H1 (cell line): ENCODE measurements at regions not wholly inside any gene's neighbourhood (a gene's known extent, or its start where the extent isn't known, plus 50 kb on each side); places are given as distances from the start of the nearest gene placed in this dataset.

Experiments
- EZH2 ChIP-seq: fragments of 200-600 bp; sonication (generic); IDR thresholded peaks from 2 replicates; pipeline ENCODE4 v1.7.1; 2012; ENCODE audit warnings: low read depth, mild to moderate bottlenecking, moderate library complexity, low read length, inconsistent platforms; ENCODE audit not compliant: severe bottlenecking
- FOSL1 ChIP-seq: IDR thresholded peaks from 2 replicates; pipeline ENCODE4 v1.6.1; 2011; ENCODE audit warnings: mild to moderate bottlenecking, low read depth, low read length, moderate library complexity; ENCODE audit not compliant: insufficient read depth
- RFX5 ChIP-seq: IDR thresholded peaks from 2 replicates; pipeline ENCODE4 v1.6.1; 2011; ENCODE audit warnings: low read depth, low read length, improper control_type of control experiment, borderline replicate concordance
- TAF1 ChIP-seq: IDR thresholded peaks from 2 replicates; pipeline ENCODE4 v1.6.1; 2011; ENCODE audit warnings: mild to moderate bottlenecking, low read depth, low read length
- TEAD4 ChIP-seq: IDR thresholded peaks from 2 replicates; pipeline ENCODE4 v1.6.1; 2012; ENCODE audit warnings: low read depth, low read length, inconsistent platforms, mixed read lengths
- TF ChIP-seq, protein P1 (sequence below), 3 experiments: IDR thresholded peaks; 1 replicate in 2 of 3; 2 replicates in 1 of 3; pipeline versions ENCODE4 v1.5.1 to v1.6.1; 2011; ENCODE audit warnings: low read length in 3 of 3, mild to moderate bottlenecking in 3 of 3, inconsistent platforms in 2 of 3, low read depth in 1 of 3, moderate library complexity in 1 of 3; ENCODE audit not compliant: insufficient read depth in 1 of 3; ENCODE audit errors: control extremely low read depth in 1 of 3

DNA sequence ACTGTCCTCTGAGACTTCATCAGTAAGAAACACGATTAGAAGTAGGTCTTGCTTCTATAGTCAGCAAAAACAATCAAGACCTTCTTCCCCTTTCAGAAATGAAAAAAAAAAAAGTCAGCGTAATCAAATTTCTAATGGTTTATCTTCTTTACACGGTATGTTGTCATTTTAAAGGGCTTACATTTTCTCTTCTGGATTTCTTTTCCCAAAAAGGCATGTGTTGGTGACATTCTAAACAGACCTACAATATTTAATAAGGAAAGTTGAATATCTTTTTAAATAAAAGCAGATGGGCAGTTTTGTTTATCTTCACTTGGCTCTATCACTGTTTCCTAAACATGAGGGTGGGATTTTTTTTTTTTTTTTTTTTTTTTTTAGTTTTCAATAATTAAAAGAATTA lies 197.3 kb upstream of the ADAMTS9 start:
- no peak for TF ChIP-seq TEAD4
- no peak for TF ChIP-seq EZH2
- TF ChIP-seq, protein P1, sequence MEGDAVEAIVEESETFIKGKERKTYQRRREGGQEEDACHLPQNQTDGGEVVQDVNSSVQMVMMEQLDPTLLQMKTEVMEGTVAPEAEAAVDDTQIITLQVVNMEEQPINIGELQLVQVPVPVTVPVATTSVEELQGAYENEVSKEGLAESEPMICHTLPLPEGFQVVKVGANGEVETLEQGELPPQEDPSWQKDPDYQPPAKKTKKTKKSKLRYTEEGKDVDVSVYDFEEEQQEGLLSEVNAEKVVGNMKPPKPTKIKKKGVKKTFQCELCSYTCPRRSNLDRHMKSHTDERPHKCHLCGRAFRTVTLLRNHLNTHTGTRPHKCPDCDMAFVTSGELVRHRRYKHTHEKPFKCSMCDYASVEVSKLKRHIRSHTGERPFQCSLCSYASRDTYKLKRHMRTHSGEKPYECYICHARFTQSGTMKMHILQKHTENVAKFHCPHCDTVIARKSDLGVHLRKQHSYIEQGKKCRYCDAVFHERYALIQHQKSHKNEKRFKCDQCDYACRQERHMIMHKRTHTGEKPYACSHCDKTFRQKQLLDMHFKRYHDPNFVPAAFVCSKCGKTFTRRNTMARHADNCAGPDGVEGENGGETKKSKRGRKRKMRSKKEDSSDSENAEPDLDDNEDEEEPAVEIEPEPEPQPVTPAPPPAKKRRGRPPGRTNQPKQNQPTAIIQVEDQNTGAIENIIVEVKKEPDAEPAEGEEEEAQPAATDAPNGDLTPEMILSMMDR (IDR thresholded peaks at IDR 0.05; ENCODE audit: control extremely low read depth in 1 of 3, insufficient read depth in 1 of 3, low read depth in 1 of 3, low read length in 3 of 3) = no peak
- TF ChIP-seq RFX5 = no peak
- TF ChIP-seq FOSL1 = no peak
- TF ChIP-seq TAF1 = no peak
